ENCODE measurements at regions not wholly inside any gene's neighbourhood (a gene's known extent, or its start where the extent isn't known, plus 50 kb on each side); places are given as distances from the start of the nearest gene placed in this dataset.
"Not testable (repeated sequence)": the region's sequence is repeated elsewhere in the genome, so short reads cannot be mapped to it uniquely, and the experiment has no call there.

- not testable (repeated sequence) for DNase-seq (ENCODE audit: low spot score)
Measured at GRCh38 chr5:38678697-38679096, 122.3 kb upstream of the LIFR start.

- no peak for DNase-seq (ENCODE audit: low spot score)
Measured at GRCh38 chr5:38680094-38680825, 123.8 kb upstream of the LIFR start.

- DNase-seq (ENCODE audit: low spot score) = no peak
Measured at GRCh38 chr5:38681029-38681706, 124.7 kb upstream of the LIFR start.

- no peak for DNase-seq (ENCODE audit: low spot score)
Measured at GRCh38 chr5:38681966-38682365, 125.5 kb upstream of the LIFR start.

GRCh38 chr5:38686658-38687057 lies 130.2 kb upstream of the LIFR start:
- no peak for DNase-seq (ENCODE audit: low spot score)

- DNase-seq (ENCODE audit: low spot score) = no peak
Measured at GRCh38 chr5:38692346-38692745, 135.9 kb upstream of the LIFR start.

- no peak for DNase-seq (ENCODE audit: low spot score)
Measured at GRCh38 chr5:38692781-38693527, 136.5 kb upstream of the LIFR start.

- DNase-seq (ENCODE audit: low spot score) = no peak
Measured at GRCh38 chr5:38695021-38695958, 138.8 kb upstream of the LIFR start.

- no peak for DNase-seq (ENCODE audit: low spot score)
Measured at GRCh38 chr5:38697013-38697412, 140.6 kb upstream of the LIFR start.

GRCh38 chr5:38705529-38705928 lies 140.3 kb upstream of the OSMR start:
- DNase-seq (ENCODE audit: low spot score) = not testable (repeated sequence)

- no peak for DNase-seq (ENCODE audit: low spot score)
Measured at GRCh38 chr5:38706376-38706775, 139.4 kb upstream of the OSMR start.

- no peak for DNase-seq (ENCODE audit: low spot score)
Measured at GRCh38 chr5:38707352-38708210, 138.2 kb upstream of the OSMR start.

- no peak for DNase-seq (ENCODE audit: low spot score)
Measured at GRCh38 chr5:38709678-38710306, 136.0 kb upstream of the OSMR start.

GRCh38 chr5:38710627-38711026 lies 135.2 kb upstream of the OSMR start:
- DNase-seq (ENCODE audit: low spot score) = no peak

GRCh38 chr5:38712391-38712790 lies 133.4 kb upstream of the OSMR start:
- DNase-seq (ENCODE audit: low spot score) = no peak

GRCh38 chr5:38714240-38714639 lies 131.6 kb upstream of the OSMR start:
- DNase-seq (ENCODE audit: low spot score) = no peak

GRCh38 chr5:38714703-38715355 lies 131.0 kb upstream of the OSMR start:
- no peak for DNase-seq (ENCODE audit: low spot score)

GRCh38 chr5:38715696-38716095 lies 130.1 kb upstream of the OSMR start:
- no peak for DNase-seq (ENCODE audit: low spot score)

- no peak for DNase-seq (ENCODE audit: low spot score)
Measured at GRCh38 chr5:38716516-38716915, 129.3 kb upstream of the OSMR start.

Measured in hepatic stellate cell (primary cell).